ENCODE measurements at regions not wholly inside any gene's neighbourhood (a gene's known extent, or its start where the extent isn't known, plus 50 kb on each side); places are given as distances from the start of the nearest gene placed in this dataset.
A peak's percentile ranks its signal among the peaks of the same experiment; 100 is the strongest.

- no peak for TF ChIP-seq CTCF (IDR thresholded peaks at IDR 0.05)
- no peaks in the 10 kb centered on the region for H3K9me3 ChIP-seq
- no peak overlapping the region for H3K4me3 ChIP-seq
- intact Hi-C loops (cut with DNase I; ENCODE audit: low total_unique reads), result no loop called here
- H3K4me1 ChIP-seq, result no peaks in the 10 kb centered on the region
- no peak for DNase-seq
- H3K27me3 ChIP-seq, result no peaks in the 10 kb centered on the region
- H3K27ac ChIP-seq, result no peak overlapping the region
- H3K36me3 ChIP-seq, result no peaks in the 10 kb centered on the region
These were observed 325.9 kb downstream of the ZFHX3 start for GRCh38 chr16:72721981-72722380.

DNA sequence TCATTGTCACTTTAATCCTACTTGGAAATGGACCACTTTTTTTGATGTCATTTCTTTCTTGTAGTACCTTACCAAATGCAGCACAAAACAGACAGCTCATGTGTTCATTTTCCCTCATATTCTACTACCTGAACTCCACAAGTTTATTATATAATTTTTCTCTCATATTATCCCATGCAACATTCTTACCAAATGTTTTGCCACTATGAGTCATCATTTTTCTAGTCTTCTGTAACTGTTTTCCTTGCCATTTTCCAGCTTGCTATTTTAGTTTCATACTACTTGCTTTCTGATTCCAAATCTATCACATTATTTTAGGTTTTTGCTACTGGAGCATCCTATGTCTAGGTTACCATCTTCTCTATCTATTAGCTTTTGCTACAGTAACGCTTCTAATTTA lies 332.7 kb downstream of the ZFHX3 start:
- no peak for DNase-seq
- intact Hi-C loops (cut with DNase I; ENCODE audit: low total_unique reads), result no loop called here
- peaks cover 0 to 12% (median 0%) of the 10 kb centered on the region in 3 donors for H3K36me3 ChIP-seq
- H3K27ac ChIP-seq, result peak overlapping the region in 1 of 2 donors; percentile 56
- H3K9me3 ChIP-seq, result peaks cover 0 to 23% (median 5%) of the 10 kb centered on the region in 3 donors
- H3K4me3 ChIP-seq, result no peak overlapping the region
- H3K27me3 ChIP-seq, result no peaks in the 10 kb centered on the region
- no peak for TF ChIP-seq CTCF (IDR thresholded peaks at IDR 0.05)
- peaks cover 0 to 12% (median 0%) of the 10 kb centered on the region in 4 donors for H3K4me1 ChIP-seq

DNA sequence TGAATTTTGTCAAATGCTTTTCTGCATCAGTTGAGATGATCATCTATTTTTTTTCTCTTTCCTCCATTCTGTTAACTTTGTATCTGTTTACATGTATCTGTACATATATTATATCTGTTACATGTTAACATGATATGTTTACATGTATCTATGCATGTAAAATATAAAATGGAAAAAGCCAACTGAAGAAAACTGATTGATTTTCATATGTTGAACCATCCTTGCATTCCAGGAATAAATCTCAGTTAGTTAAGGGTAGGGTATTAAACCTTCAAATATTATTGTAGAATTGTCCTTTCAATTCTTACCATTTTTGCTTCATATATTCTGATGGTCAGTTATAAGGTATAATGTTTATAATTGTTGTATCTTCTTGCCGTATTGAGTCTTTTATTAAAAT lies 336.1 kb downstream of the ZFHX3 start:
- Histone ChIP-seq H3K9me3 (peaks cover 0 to 38% (median 5%) of the 10 kb centered on the region in 3 donors), H3K27ac (no peak overlapping the region), H3K36me3 (peaks cover 0 to 12% (median 0%) of the 10 kb centered on the region in 3 donors), H3K27me3 (no peaks in the 10 kb centered on the region), H3K4me3 (no peak overlapping the region), H3K4me1 (peaks cover 0 to 12% (median 0%) of the 10 kb centered on the region in 4 donors)
- no peak for DNase-seq
- intact Hi-C loops (cut with DNase I; ENCODE audit: low total_unique reads), result no loop called here
- TF ChIP-seq CTCF (IDR thresholded peaks at IDR 0.05), result no peak

DNA sequence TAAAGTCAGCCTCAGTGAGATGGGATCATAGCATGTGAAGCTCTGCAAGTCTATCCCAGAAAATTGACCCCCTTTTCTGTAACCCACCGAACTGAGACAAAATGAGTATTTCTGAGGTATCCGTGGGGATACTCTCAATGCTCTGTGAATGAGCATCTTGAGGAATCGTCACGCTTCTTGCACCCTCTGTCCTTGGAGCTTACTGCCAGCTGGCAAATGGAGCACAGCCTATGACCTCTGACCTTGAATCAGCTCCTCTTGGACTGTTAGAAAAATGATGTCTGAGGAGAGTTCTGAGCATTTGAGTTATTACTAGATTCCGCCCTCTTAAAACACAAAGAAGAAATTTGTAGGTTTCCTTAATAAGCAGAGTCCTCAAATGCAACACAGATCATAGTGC lies 342.1 kb downstream of the ZFHX3 start:
- DNase-seq, result no peak
- TF ChIP-seq CTCF (IDR thresholded peaks at IDR 0.05), result no peak
- Histone ChIP-seq H3K4me1 (no peaks in the 10 kb centered on the region), H3K4me3 (no peak overlapping the region), H3K36me3 (peaks cover 0 to under 1% (median 0%) of the 10 kb centered on the region in 3 donors), H3K9me3 (peaks cover 0 to 20% (median 0%) of the 10 kb centered on the region in 3 donors), H3K27ac (no peak overlapping the region), H3K27me3 (no peaks in the 10 kb centered on the region)
- intact Hi-C loops (cut with DNase I; ENCODE audit: low total_unique reads), result no loop called here

DNA sequence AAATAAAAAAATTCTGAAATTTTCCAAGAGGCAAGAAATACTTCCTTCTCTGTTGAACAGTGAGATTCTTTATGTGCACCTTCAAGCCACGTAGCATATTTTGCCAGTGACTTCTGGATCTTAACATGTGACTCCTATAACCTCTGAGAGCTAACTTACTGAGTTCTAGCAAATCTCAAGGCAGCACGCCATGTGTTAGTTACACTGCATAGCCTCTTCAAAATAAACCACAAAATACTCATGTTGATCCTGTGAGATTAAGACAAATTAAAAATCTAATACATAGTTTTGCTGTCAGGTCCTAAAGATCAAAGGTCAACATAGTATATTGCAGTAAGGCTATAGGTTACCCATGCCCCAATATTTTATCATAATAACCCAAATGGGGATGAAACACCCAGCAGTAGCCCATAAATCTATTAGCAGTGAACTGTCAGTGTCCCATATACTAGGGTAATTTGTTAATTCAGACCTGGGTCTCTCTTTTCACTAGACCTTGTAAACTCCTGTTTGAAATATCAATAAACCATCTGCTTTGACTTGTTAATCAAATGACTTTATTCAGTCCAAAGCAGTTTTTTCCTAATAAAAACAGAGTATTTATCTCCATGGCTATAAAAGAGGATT lies 343.1 kb downstream of the ZFHX3 start:
- no peaks in the 10 kb centered on the region for H3K4me1 ChIP-seq
- no peak for DNase-seq
- no peak overlapping the region for H3K27ac ChIP-seq
- intact Hi-C loops (cut with DNase I; ENCODE audit: low total_unique reads), result no loop called here
- H3K9me3 ChIP-seq, result peaks cover 0 to 10% (median 0%) of the 10 kb centered on the region in 3 donors
- no peak overlapping the region for H3K4me3 ChIP-seq
- no peaks in the 10 kb centered on the region for H3K36me3 ChIP-seq
- TF ChIP-seq CTCF (IDR thresholded peaks at IDR 0.05), result no peak
- no peaks in the 10 kb centered on the region for H3K27me3 ChIP-seq

All from tibial artery (tissue), 4 donors.